Esophagus (tissue), 2 donors: ENCODE measurements at regions not wholly inside any gene's neighbourhood (a gene's known extent, or its start where the extent isn't known, plus 50 kb on each side); places are given as distances from the start of the nearest gene placed in this dataset.

Experiments used
- H3K27ac ChIP-seq, 2 donors: one replicate each; pipeline ENCODE4 v1.5.1; 2013; ENCODE audit warnings: low read depth in 2 of 2, mild to moderate bottlenecking in 2 of 2, inconsistent platforms in 1 of 2, low read length in 1 of 2, moderate library complexity in 1 of 2
- H3K27me3 ChIP-seq, 2 donors: one replicate each; pipeline ENCODE4 v1.6.1; 2013; ENCODE audit warnings: low read length in 2 of 2, control low read depth in 1 of 2, mild to moderate bottlenecking in 1 of 2; ENCODE audit not compliant: insufficient read depth in 2 of 2, control insufficient read depth in 1 of 2
- H3K36me3 ChIP-seq, 2 donors: one replicate each; pipeline ENCODE4 v1.6.1; 2013; ENCODE audit warnings: low read length in 1 of 2; ENCODE audit not compliant: control insufficient read depth in 2 of 2, insufficient read depth in 2 of 2
- H3K4me1 ChIP-seq, 2 donors: one replicate each; pipeline ENCODE4 v1.6.1; 2013; ENCODE audit warnings: low read length in 1 of 2; ENCODE audit not compliant: control insufficient read depth in 2 of 2, insufficient read depth in 2 of 2
- H3K4me3 ChIP-seq, 2 donors: one replicate each; pipeline ENCODE4 v1.5.1; 2013; ENCODE audit warnings: low read length in 2 of 2, mild to moderate bottlenecking in 2 of 2, low read depth in 1 of 2, moderate library complexity in 1 of 2
- H3K9me3 ChIP-seq, 2 donors: one replicate each; pipeline ENCODE4 v1.6.1; 2013; ENCODE audit warnings: mild to moderate bottlenecking in 2 of 2, low read depth in 1 of 2, low read length in 1 of 2, moderate library complexity in 1 of 2; ENCODE audit not compliant: control insufficient read depth in 2 of 2, insufficient read depth in 1 of 2
- WGBS, 2 donors: extraction: QIAGEN DNeasy Blood & Tissue Kit; methylation state at CpG; one replicate each; pipeline ENCODE4 v1.1.7; 2013; 5-methylcytosine and 5-hydroxymethylcytosine counted together
- donor health status: healthy with polysubstance abuse.
- donor health status: Bipolar disorder and iron deficiency.

- 40 to 56% methylated on average over 1 of the region's 1 CpG for whole genome bisulfite sequencing, 2 donors
- no peaks in the 10 kb centered on the region for H3K4me1 ChIP-seq
- no peaks in the 10 kb centered on the region for H3K36me3 ChIP-seq
- H3K4me3 ChIP-seq, result no peak overlapping the region
- H3K27ac ChIP-seq, result no peak overlapping the region
- no peaks in the 10 kb centered on the region for H3K9me3 ChIP-seq
- H3K27me3 ChIP-seq, result no peaks in the 10 kb centered on the region
Observed at GRCh38 chr13:53326716-53327115, 298.1 kb downstream of the OLFM4 start.

GRCh38 chr13:53327680-53328315, 299.2 kb downstream of the OLFM4 start:
- H3K36me3 ChIP-seq, result no peaks in the 10 kb centered on the region
- H3K9me3 ChIP-seq, result no peaks in the 10 kb centered on the region
- no peak overlapping the region for H3K4me3 ChIP-seq
- H3K4me1 ChIP-seq, result no peaks in the 10 kb centered on the region
- H3K27me3 ChIP-seq, result no peaks in the 10 kb centered on the region
- H3K27ac ChIP-seq, result no peak overlapping the region
- 74 to 77% methylated on average over 4 of the region's 4 CpGs for WGBS, 2 donors

- Histone ChIP-seq H3K4me1 (no peaks in the 10 kb centered on the region), H3K36me3 (no peaks in the 10 kb centered on the region), H3K4me3 (no peak overlapping the region), H3K27me3 (no peaks in the 10 kb centered on the region), H3K9me3 (no peaks in the 10 kb centered on the region), H3K27ac (no peak overlapping the region)
- 34 to 35% methylated on average over 4 of the region's 4 CpGs for WGBS, 2 donors
Observed at GRCh38 chr13:53336441-53337160, 308.0 kb downstream of the OLFM4 start.

- H3K4me1 ChIP-seq, result no peaks in the 10 kb centered on the region
- H3K27me3 ChIP-seq, result no peaks in the 10 kb centered on the region
- H3K4me3 ChIP-seq, result no peak overlapping the region
- H3K9me3 ChIP-seq, result peaks cover 0 to 3% of the 10 kb centered on the region in 2 donors
- 74 to 75% methylated on average over 3 of the region's 3 CpGs for WGBS, 2 donors
- no peaks in the 10 kb centered on the region for H3K36me3 ChIP-seq
- no peak overlapping the region for H3K27ac ChIP-seq
Observed at GRCh38 chr13:53338760-53339159, 310.1 kb downstream of the OLFM4 start.

GRCh38 chr13:53340505-53341143, 312.0 kb downstream of the OLFM4 start:
- Histone ChIP-seq H3K27me3 (no peaks in the 10 kb centered on the region), H3K27ac (no peak overlapping the region), H3K9me3 (peaks cover 0 to 3% of the 10 kb centered on the region in 2 donors), H3K4me3 (no peak overlapping the region), H3K36me3 (no peaks in the 10 kb centered on the region), H3K4me1 (no peaks in the 10 kb centered on the region)
- WGBS, 2 donors, result 48 to 57% methylated on average over 1 of the region's 1 CpG

GRCh38 chr13:53341144-53341510, 312.5 kb downstream of the OLFM4 start:
- peaks cover 0 to 3% of the 10 kb centered on the region in 2 donors for H3K9me3 ChIP-seq
- H3K27me3 ChIP-seq, result no peaks in the 10 kb centered on the region
- H3K27ac ChIP-seq, result no peak overlapping the region
- no peak overlapping the region for H3K4me3 ChIP-seq
- 57 to 61% methylated on average over 3 of the region's 3 CpGs for WGBS, 2 donors
- H3K4me1 ChIP-seq, result no peaks in the 10 kb centered on the region
- H3K36me3 ChIP-seq, result no peaks in the 10 kb centered on the region

GRCh38 chr13:53342623-53343360, 314.2 kb downstream of the OLFM4 start:
- Histone ChIP-seq H3K36me3 (no peaks in the 10 kb centered on the region), H3K27ac (no peak overlapping the region), H3K27me3 (no peaks in the 10 kb centered on the region), H3K9me3 (peaks cover 0 to 3% of the 10 kb centered on the region in 2 donors), H3K4me3 (no peak overlapping the region), H3K4me1 (no peaks in the 10 kb centered on the region)
- 28 to 31% methylated on average over 3 of the region's 3 CpGs for WGBS, 2 donors

GRCh38 chr13:53343361-53343744, 314.7 kb downstream of the OLFM4 start:
- no peaks in the 10 kb centered on the region for H3K36me3 ChIP-seq
- peaks cover 0 to 3% of the 10 kb centered on the region in 2 donors for H3K9me3 ChIP-seq
- no peak overlapping the region for H3K27ac ChIP-seq
- no peaks in the 10 kb centered on the region for H3K4me1 ChIP-seq
- 69 to 77% methylated on average over 1 of the region's 1 CpG for WGBS, 2 donors
- H3K4me3 ChIP-seq, result no peak overlapping the region
- H3K27me3 ChIP-seq, result no peaks in the 10 kb centered on the region

GRCh38 chr13:53351021-53351420, 322.4 kb downstream of the OLFM4 start:
- Histone ChIP-seq H3K27ac (no peak overlapping the region), H3K4me3 (no peak overlapping the region), H3K9me3 (no peaks in the 10 kb centered on the region), H3K36me3 (no peaks in the 10 kb centered on the region), H3K4me1 (no peaks in the 10 kb centered on the region), H3K27me3 (no peaks in the 10 kb centered on the region)
- WGBS, 2 donors, result 71 to 76% methylated on average over 1 of the region's 1 CpG
